ENCODE measurements at regions not wholly inside any gene's neighbourhood (a gene's known extent, or its start where the extent isn't known, plus 50 kb on each side); places are given as distances from the start of the nearest gene placed in this dataset.

GRCh38 chr12:58584880-58585279 lies 335.4 kb downstream of the LRIG3 start:
- TF ChIP-seq CTCF (conservative IDR thresholded peaks at IDR 0.05; ENCODE audit: low read depth, low read length) = no peak
- H3K4me3 ChIP-seq (ENCODE audit: low read depth, low read length) = no peak overlapping the region
- DNase-seq (ENCODE audit: low read depth) = peak; percentile 58

- H3K4me3 ChIP-seq (ENCODE audit: low read depth, low read length) = no peak overlapping the region
- no peak for DNase-seq (ENCODE audit: low read depth)
- no peak for TF ChIP-seq CTCF (conservative IDR thresholded peaks at IDR 0.05; ENCODE audit: low read depth, low read length)
Observed at GRCh38 chr12:58586762-58587161, 333.5 kb downstream of the LRIG3 start.

- TF ChIP-seq CTCF (conservative IDR thresholded peaks at IDR 0.05; ENCODE audit: low read depth, low read length) = no peak
- no peak overlapping the region for H3K4me3 ChIP-seq (ENCODE audit: low read depth, low read length)
Observed at GRCh38 chr12:58588770-58589169, 331.5 kb downstream of the LRIG3 start.

GRCh38 chr12:58592475-58593207 lies 327.7 kb downstream of the LRIG3 start:
- DNase-seq (ENCODE audit: low read depth) = peak; percentile 19
- no peak overlapping the region for H3K4me3 ChIP-seq (ENCODE audit: low read depth, low read length)
- TF ChIP-seq CTCF (conservative IDR thresholded peaks at IDR 0.05; ENCODE audit: low read depth, low read length) = no peak

More at GRCh38 chr12:58588770-58589169, 331.5 kb downstream of the LRIG3 start:
- DNase-seq (ENCODE audit: low read depth) = peak; percentile 50

- H3K4me3 ChIP-seq (ENCODE audit: low read depth, low read length) = no peak overlapping the region
- no peak for DNase-seq (ENCODE audit: low read depth)
- no peak for TF ChIP-seq CTCF (conservative IDR thresholded peaks at IDR 0.05; ENCODE audit: low read depth, low read length)
Observed at GRCh38 chr12:58593557-58594304, 326.6 kb downstream of the LRIG3 start.

- TF ChIP-seq CTCF (conservative IDR thresholded peaks at IDR 0.05; ENCODE audit: low read depth, low read length) = no peak
- no peak for DNase-seq (ENCODE audit: low read depth)
- H3K4me3 ChIP-seq (ENCODE audit: low read depth, low read length) = no peak overlapping the region
Observed at GRCh38 chr12:58596381-58596780, 323.9 kb downstream of the LRIG3 start.
